CD4-positive, alpha-beta T cell treated with Interleukin-4 for 1 hour (primary cell): ENCODE measurements at regions not wholly inside any gene's neighbourhood (a gene's known extent, or its start where the extent isn't known, plus 50 kb on each side); places are given as distances from the start of the nearest gene placed in this dataset.

ENCODE experiments used
- DNase-seq, 2 donors: peaks; one replicate each; pipeline ENCODE4 v3.0.0-alpha.2; 2020 to 2022

DNA sequence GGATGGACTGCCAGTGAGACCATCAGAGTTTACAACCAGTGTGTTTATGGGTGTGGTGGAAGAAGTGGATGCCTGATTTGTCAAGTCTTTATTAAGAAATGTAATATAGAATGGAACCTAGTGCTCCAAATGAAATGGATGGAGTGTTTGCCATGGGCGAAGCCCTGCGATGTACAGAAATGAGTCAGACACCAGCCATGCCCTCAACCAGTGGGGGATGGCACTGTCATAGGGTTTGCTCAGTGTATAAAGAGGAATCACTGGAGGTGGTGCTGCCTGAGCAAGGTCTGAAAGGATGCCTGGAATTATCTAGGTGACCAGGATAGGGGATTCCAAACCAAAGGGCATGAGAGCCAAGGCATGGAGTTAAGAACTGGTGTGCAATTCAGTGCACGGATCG is 120.9 kb upstream of the MTNR1B start:
- no peak for DNase-seq

DNA sequence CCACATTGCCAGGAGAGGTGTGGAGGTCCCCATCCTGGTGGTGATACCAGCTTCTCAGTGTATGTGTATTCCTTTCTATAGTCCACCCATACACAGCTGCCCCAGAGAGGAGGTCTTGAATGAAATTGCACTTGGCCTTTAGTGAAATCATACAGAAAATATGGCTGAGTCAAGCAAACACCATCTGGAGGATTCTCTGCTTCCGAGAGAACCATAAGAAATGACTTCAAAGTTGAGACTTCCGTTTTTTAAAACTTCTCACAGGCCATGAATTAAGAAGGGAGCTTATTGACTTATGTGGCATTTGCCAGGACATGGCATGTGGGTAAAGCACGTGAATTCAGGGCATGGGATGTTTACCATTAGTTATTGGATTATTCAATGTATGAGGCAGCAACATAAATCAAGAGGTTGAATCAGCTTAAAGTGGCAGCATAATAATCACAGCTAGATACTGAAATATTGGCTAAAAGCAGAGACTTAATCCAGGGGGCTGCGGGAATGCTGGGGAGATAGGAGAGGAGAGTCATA is 119.1 kb upstream of the MTNR1B start:
- no peak for DNase-seq

DNA sequence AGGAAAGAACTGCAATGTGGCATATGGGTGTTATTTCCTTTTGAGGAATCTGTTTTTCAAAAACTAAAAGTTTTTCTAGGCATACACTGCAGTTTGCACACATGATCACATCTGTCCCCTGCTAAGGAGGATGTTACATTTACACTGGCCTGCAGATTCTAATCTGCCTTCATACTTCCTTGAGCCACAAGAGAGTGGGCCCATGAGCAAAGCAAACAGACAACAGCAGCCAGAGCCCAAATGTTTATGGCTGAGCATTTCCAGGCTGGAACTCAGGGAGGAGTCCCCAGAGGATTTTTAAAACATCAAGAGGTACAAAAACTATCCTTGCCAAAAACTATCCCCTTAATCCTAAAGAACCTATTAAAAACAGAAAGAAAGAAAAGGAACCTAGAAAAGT is 117.2 kb upstream of the MTNR1B start:
- DNase-seq = no peak

DNA sequence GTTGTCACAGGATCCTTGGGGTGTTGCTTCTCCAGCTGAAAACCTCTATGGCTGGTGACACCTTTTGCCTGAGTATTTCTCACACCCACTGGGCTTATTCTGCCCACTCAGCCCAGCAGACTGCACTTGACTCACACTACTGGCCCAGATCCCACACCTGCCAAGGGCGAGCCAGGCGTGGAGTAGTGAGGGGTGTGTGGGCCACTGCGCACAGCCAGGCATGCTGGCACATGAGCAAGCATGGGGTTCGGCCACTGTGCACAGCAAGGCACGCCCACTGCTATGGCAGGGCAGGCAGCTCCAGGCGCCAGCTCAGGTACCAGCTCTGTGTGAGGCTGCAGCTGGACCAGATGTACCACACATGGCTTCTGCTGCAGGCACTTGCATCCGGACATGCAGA is 116.5 kb upstream of the MTNR1B start:
- DNase-seq = no peak

DNA sequence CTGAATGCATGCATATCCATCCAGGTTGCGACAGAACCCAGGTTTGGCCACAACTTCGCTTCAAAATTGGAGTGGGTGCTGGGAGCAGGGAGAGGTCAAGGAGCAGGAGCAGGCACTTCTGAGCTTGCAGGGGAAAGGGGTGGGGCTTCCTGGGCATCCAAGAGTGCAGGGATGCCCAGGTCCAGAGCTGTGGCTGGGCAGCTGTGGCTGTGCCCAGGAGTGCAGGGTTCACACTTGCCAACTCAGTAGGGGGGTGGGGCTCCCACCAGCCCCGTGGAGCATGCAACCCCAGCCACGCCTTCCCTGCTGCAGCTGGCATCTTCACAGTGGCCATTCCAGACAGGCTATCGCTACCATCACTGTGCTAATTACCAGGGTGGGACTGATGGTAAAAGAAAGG is 115.3 kb upstream of the MTNR1B start:
- DNase-seq = no peak

DNA sequence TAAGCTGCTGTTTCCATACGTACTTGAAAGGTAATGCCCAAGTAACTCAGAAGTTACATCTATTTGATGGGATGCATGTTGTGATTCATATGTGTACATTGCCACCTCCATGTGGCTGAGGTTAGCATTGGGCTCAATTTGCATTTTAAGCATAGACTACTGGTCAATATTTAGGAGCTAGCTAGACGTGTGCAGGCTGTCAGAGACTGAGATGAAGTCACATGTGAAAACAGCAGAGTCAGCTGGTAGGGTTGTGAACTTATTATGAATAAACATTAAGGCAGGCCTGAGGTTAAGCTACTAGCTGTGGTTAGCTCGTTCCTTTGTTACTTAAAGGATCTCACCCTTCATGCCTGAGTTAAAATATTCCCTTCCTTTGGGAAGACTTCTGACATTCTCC is 114.5 kb upstream of the MTNR1B start:
- DNase-seq = no peak

DNA sequence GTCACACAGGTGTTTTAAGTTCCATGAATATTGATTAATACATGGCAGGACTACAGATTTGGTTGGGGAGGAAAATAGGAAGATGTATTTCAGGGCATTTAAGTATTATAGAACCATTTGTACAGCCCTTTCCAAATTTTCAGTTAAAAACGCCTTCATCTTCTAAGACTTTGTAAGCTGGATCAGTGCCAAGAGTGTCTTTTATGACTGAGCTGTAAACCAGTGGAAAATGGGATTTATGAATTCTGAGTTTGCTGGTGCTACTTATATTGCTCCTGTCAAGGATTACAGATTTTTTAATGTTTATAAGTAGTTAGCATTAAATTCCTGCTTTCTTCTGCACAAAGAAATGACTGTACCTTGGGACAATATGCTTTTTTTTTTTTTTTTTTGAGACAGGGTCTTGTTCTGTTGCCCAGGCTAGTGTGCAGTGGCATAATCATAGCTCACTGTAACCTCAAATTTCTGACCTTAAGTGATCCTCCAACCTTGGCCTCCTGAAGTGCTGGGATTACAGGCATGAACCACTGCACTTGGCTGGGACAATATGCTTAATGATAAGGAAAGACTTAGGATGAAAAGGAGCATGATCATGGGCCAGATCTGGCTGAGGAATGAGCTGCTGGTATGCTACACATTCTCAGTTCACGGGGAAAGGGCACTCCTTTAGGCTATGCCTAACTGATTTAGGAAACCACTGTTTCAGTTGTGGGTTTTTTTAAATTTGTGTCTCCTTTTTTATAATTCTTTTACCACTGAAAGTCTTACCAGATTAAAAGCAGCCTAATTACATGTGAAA is 113.6 kb upstream of the MTNR1B start:
- no peak for DNase-seq

DNA sequence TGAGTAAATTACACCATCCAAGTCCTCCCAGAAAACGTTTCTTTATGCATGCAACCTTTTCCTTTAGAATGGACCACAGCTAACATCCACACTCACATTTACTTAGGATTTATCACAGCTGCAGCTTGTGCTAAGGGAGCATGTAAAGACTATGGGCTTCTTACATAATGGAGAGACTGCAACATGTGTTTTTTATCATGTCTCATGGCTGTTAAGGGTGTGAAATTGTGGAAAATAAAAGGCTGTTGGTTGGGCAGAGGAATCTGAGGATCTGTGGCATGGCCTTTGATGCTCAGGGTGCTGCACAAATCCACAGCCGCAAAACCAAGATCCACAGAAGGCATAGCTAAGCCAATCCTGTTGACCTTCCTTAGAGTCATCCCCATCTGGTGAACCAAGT is 112.0 kb upstream of the MTNR1B start:
- DNase-seq = no peak

DNA sequence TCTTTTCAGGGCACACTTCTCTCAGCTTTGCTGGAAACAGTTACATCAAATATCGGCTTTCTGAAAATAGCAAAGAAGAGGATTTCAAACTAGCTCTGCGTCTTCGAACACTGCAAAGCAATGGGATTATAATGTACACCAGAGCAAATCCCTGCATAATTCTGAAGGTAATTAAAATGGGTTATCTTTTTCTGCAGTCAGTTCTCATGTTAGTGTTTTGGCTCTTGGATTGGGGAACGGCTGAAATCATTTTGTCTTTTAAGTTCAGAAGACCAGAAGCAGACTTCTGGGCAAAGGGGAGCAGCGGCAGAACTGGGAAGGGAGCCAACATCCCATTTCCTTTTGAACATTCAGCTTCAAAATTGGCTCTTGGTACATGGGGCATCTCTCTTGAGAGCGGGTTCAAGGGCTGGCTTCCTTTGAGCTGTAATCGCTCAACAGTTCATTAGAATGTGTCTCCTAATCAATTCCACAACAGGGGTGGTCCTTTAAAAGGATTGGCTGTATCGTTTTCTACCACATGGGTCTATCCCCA is 110.2 kb upstream of the MTNR1B start:
- DNase-seq = no peak

DNA sequence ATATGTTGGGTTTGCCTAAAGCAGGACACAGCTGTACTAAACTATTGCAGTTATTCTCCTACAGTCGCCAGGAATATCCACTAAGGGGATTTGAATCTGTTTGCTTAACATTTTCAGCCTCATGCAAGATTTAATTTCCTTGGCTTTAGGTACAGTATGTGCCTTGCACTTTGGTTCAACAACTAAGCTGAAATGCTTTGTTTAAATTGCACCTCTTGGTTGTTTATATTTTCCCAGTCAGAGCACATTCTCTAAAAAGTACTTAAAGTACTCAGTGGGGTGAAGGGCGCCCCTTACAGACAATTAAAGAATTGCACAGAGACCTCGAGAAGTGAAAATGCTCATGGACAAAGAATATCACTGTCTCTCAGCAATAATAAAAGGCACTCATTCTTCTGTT is 107.8 kb upstream of the MTNR1B start:
- no peak for DNase-seq

DNA sequence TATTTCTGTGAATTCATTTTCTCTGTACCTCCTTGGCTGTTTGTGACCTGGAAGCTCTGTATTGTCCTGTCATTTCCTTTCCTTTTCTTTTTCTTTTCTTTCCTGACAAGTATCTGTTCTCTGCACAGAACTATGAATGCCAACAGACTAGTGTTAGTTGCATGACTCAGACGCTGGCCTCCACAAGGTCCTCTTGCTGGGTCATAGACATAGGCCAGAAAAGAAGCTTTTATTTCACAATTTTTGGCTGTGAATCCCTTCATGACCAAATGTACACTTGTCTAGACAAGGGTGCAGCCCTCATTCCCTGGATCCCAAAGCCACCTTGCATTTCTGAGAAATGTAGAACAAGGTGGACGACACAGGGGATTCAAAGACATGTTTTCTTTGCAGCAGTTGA is 104.1 kb upstream of the MTNR1B start:
- DNase-seq = no peak

DNA sequence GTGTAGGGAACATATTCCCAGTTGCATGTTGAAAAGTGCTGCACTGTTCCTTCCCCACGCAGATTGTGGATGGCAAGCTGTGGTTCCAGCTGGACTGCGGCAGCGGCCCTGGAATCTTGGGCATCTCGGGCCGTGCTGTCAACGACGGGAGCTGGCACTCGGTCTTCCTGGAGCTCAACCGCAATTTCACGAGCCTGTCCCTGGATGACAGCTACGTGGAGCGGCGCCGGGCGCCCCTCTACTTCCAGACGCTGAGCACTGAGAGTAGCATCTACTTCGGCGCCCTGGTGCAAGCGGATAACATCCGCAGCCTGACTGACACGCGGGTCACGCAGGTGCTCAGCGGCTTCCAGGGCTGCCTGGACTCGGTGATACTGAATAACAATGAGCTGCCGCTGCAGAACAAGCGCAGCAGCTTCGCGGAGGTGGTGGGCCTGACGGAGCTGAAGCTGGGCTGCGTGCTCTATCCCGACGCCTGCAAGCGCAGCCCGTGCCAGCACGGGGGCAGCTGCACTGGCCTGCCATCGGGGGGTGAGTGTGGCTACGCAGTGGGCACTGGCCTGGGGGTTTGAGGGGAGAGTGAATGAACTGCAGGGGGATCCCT is 102.7 kb upstream of the MTNR1B start:
- DNase-seq = no peak

DNA sequence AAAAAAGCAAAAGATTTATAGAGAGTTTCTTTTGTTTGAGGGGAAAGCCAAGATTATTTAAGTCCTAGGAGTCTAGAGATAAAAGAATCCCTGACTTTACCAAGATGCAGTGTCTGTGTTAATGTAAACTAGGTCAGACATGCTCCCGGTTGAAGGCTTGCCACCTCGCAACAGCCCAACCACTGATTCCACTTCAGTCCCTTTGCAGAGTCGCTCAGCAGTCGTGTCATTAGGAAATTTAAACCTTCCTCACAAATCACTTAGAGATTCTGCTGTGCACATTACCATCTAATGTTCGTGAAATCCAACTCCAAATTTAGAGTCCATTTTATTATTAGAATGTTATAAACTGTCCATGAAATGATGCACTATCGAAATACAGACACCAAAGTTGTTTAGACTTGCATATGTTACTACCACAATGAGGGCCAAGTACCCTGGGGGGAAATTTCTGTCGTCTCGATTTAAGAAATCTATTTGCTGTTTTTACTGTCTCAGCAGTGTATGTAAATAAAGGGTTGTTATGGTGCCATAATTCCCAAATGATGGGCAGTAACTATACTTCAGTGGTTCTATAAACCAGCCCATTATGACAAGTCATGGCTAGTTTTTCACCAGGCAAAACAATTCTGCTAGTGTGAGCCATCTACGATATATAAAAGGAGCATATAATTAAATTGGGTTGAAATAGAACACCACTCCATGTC is 101.4 kb upstream of the MTNR1B start:
- DNase-seq = no peak

DNA sequence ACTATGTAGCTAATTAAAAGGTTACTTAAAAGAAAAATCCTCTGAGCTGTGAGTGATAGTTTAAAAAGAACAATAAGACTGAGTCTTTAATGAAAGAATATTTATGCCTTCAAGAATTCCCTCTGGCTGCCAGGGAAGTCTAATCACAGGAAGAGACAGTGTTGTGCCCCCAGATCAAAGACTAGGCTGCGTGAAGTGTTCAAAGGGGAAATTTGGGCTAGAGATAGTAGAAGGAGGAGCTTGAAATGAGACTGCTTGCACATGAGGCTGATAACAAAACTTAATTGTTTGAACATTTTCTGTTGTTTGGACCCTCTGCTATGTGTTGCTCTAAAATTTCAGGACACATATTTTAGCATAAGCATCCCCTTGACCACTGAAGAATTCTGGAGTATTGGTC is 99.7 kb upstream of the MTNR1B start:
- no peak for DNase-seq

DNA sequence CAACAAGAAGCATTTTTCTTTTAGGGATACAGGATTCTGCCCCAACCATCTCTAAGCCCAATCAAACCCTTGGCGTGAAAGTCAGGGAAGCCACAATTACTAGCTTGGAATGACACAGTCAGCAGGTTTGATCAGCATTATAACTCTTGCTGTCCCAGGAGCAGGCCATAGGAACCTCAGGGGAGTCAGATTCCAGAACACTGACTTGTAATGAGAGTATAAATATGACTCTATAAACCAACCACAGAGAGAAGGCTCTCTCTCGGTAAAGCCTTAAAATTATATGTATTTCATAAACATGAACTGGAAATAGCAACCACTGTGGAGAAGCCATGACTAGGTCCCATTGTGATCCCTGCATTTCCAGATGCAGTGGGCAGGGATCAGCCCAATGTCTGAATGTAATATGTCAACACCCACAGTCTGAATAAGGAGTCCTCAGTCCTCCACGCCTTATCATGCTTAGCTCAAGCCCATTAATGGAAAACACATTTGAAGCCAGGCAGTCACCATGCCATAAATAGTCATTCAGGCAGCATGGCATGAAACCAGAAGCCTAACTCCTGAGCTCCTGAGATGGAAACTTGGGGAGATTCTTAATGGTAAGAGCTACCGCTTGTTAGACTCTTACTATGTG is 99.1 kb upstream of the MTNR1B start:
- DNase-seq = no peak

DNA sequence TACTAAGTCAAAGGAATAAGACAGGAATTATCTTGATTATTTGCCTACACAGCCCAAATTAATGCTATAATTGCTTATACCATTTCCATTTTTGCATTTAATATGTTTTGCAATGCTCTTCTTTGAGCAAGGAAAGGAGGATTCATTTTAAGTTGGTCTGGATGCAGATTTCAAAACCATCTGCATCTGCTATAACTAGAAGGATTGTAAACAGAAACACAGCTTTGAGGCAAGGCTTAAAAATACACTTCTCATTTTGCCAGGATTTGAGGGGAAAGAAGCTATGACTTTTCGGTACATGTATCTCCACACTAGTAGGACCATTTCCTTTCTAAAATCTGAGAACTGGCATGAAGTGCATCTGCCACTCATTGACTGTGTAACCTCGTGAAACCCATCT is 95.9 kb upstream of the MTNR1B start:
- no peak for DNase-seq

DNA sequence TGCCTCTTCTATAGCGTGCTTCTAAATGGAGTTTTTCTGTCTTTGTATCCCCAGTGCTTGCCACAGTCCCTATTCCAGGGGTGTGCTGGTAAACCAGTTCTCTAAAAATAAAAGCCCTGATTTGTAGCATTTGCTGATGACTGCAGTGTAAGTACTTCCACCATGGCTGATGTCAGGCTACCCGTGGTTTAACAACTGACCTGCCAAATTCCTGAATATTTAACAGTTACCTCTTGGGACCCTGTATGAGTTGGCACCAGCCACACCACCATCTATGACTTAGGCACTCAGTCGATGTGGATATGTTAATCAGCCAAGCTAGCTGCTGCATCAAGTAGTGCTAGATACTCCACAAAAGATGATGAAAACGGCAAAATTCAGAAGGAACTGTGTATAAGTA is 94.0 kb upstream of the MTNR1B start:
- DNase-seq = no peak

DNA sequence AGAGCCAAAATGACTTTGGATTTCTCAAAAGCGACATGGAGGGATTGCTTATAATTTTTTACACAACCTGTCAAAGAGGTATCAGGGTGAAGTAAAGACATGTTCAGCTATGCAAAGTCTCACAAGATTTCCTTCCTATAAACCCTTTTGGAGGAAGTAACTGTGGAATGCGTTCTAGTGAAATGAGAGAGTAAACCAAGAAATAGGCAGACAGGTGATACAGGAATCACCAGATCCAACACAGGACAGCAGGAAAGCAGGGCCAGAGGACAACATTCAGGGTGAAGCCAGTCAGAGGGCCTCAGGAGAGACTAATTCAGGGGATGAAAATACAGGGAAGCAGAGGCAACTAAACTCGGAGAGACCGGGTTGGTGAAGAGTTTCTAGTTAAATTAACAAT is 90.4 kb upstream of the MTNR1B start:
- DNase-seq = no peak

DNA sequence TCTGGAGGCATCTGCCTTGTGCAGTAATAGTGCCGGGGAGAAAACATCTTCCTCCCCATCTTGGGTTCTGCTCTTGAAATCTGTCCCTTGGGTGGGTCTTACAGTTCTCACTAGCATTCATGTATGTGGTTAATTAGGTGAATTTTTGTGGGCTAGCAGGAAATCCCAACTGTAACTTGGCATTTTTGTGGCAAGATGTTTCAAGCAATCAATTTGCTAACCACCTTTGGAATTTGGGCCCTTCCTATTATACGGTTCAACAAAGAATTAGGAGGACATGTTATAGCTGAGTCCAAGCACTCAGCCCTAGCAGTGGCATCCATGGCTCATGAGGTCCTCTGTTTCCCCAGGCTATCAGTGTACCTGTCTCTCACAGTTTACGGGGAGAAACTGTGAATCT is 89.1 kb upstream of the MTNR1B start:
- no peak for DNase-seq

DNA sequence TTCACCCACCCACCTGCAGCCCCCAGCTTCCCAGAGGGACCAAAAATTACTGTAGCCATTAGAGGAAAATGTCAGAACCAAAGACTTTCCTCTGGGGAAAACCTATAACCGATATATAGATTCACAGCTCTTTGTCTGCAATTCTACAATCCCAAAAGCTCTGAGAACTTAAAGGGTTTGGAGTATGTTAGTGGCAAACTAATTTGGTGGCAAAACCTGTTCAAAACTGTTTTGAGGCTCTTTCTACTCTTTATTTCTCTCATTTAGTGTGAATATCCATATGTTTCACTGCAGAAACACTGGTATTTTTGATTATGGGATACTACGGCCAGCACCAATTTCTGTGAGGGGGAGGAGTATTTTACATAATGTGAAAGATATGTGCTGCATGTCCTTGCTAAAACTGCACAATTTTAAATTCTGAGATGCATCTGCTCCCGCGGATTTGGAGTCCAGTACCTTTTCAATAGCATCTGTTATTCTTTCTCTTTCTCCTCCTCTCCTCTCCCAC is 87.5 kb upstream of the MTNR1B start:
- no peak for DNase-seq

DNA sequence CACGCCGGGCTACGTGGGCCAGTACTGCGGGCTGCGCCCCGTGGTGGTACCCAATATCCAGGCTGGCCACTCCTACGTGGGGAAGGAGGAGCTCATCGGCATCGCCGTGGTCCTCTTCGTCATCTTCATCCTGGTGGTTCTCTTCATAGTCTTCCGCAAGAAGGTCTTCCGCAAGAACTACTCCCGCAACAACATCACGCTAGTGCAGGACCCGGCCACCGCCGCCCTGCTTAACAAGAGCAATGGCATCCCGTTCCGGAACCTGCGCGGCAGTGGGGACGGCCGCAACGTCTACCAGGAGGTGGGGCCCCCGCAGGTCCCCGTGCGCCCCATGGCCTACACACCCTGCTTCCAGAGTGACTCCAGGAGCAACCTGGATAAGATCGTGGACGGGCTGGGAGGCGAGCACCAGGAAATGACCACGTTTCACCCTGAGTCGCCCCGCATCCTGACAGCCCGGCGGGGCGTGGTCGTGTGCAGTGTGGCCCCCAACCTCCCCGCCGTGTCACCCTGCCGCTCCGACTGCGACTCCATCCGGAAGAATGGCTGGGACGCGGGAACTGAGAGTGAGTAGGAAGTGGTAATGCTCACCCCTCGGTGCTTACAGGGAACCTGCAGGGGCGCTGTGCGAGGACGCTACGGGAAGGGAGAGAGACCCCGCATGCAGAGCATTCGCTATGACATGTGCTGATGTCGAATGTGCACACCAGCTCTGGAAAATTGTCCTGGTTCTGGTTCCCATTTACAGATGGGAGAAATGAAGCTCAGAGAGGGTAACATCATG is 86.4 kb upstream of the MTNR1B start:
- no peak for DNase-seq

DNA sequence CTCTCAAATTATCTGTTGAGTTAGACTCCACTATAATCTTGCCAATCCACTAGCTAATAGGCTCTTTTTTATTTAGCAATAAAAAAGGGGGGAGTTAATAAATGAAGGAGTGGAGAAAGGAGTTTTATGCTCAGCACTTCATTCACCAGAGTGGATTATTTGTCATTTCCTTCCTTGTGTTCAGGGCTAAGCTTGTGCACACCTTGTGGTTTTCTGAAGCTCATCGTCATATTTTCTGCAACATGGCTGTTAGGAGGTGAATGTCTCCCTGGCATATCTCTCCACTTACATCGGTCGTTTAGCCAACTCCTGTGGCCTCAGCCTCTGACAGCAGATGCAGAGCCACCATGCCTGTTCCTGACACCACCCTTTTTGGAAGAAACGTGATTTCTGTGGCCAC is 83.9 kb upstream of the MTNR1B start:
- DNase-seq = no peak
